Astrocyte (in vitro differentiated cells and primary cell): ENCODE measurements at regions not wholly inside any gene's neighbourhood (a gene's known extent, or its start where the extent isn't known, plus 50 kb on each side); places are given as distances from the start of the nearest gene placed in this dataset.

Experiments
- DNase-seq: peaks from one replicate; pipeline ENCODE4 v3.0.0-alpha.2; 2010; ENCODE audit warnings: low read depth
- FAIRE-seq: peaks from 2 replicates; lab custom pipeline; 2011; peaks lifted over from hg19 to GRCh38; lab: Jason Lieb, UNC
- H2AFZ ChIP-seq: 2 replicates; pipeline ENCODE4 v1.6.0; 2012; ENCODE audit warnings: low read depth, low read length, inconsistent platforms
- H3K27ac ChIP-seq: 2 replicates; pipeline ENCODE4 v1.5.1; 2011; ENCODE audit warnings: low read depth, low read length, inconsistent platforms
- H3K27me3 ChIP-seq: 2 replicates; pipeline ENCODE4 v1.6.0; 2011; ENCODE audit warnings: low read length, inconsistent platforms; ENCODE audit not compliant: insufficient read depth
- H3K36me3 ChIP-seq: 2 replicates; pipeline ENCODE4 v1.5.1; 2011; ENCODE audit warnings: low read length, inconsistent platforms; ENCODE audit not compliant: insufficient read depth
- H3K4me1 ChIP-seq: 2 replicates; pipeline ENCODE4 v1.5.1; 2011; ENCODE audit warnings: low read length, inconsistent platforms; ENCODE audit not compliant: insufficient read depth
- H3K4me2 ChIP-seq: 2 replicates; pipeline ENCODE4 v1.6.0; 2012; ENCODE audit warnings: low read length, inconsistent platforms
- H3K4me3 ChIP-seq: 2 replicates; pipeline ENCODE4 v1.5.1; 2011; ENCODE audit warnings: low read depth, mild to moderate bottlenecking, low read length, inconsistent platforms; ENCODE audit not compliant: insufficient read depth
- H3K79me2 ChIP-seq: 2 replicates; pipeline ENCODE4 v1.6.0; 2012; ENCODE audit warnings: mild to moderate bottlenecking, low read length, inconsistent platforms; ENCODE audit not compliant: insufficient read depth
- H3K9ac ChIP-seq: 2 replicates; pipeline ENCODE4 v1.6.0; 2012; ENCODE audit warnings: mild to moderate bottlenecking, low read length, inconsistent platforms
- H3K9me3 ChIP-seq: 2 replicates; pipeline ENCODE4 v1.5.1; 2012; ENCODE audit warnings: low read depth, mild to moderate bottlenecking, low read length, inconsistent platforms; ENCODE audit not compliant: insufficient read depth
- H4K20me1 ChIP-seq: 2 replicates; pipeline ENCODE4 v1.6.0; 2012; ENCODE audit warnings: low read length, inconsistent platforms; ENCODE audit not compliant: insufficient read depth
- H3K27ac Mint-ChIP-seq: one replicate; pipeline ENCODE4 v1.8.0; 2021; ENCODE audit warnings: mild to moderate bottlenecking, mixed read lengths; ENCODE audit not compliant: unreplicated experiment
- H3K27me3 Mint-ChIP-seq: one replicate; pipeline ENCODE4 v1.8.0; 2021; ENCODE audit warnings: low read depth, mixed read lengths; ENCODE audit not compliant: unreplicated experiment
- H3K36me3 Mint-ChIP-seq: one replicate; pipeline ENCODE4 v1.8.0; 2021; ENCODE audit warnings: low read depth, mixed read lengths; ENCODE audit not compliant: unreplicated experiment
- H3K4me1 Mint-ChIP-seq: one replicate; pipeline ENCODE4 v1.8.0; 2021; ENCODE audit warnings: low read depth, mixed read lengths; ENCODE audit not compliant: unreplicated experiment
- H3K4me3 Mint-ChIP-seq: one replicate; pipeline ENCODE4 v1.8.0; 2021; ENCODE audit warnings: mild to moderate bottlenecking, moderate library complexity, mixed read lengths; ENCODE audit not compliant: unreplicated experiment
- H3K9me3 Mint-ChIP-seq: one replicate; pipeline ENCODE4 v1.8.0; 2021; ENCODE audit warnings: mild to moderate bottlenecking, mixed read lengths; ENCODE audit not compliant: unreplicated experiment
- EZH2 ChIP-seq: IDR thresholded peaks from 2 replicates; pipeline ENCODE4 v1.6.1; 2012; ENCODE audit warnings: mild to moderate bottlenecking, low read length, inconsistent platforms; ENCODE audit not compliant: insufficient read depth
- TF ChIP-seq, protein P1 (sequence below): IDR thresholded peaks from 2 replicates; pipeline ENCODE4 v1.5.1; 2011; ENCODE audit warnings: low read depth, mild to moderate bottlenecking, inconsistent platforms, low read length, moderate library complexity; ENCODE audit not compliant: insufficient read depth

DNA sequence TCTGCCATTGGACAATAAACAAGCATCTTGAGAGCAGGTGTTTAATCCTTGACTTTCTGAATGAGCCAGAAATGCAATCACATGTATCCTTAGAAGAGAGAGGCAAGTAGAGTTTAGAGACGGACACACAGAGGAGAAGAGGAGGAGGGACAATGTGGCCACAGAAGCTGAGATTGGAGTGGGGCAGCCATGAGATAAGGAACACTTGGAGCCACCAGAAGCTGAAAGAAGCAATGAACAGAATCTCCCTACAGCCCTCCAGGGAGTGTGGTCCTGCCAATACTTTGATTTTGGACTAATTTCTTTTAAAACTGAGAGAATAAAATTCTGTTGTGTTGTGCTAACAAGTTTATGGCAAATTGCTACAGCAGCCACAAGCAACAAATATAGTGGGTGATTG lies 141.0 kb downstream of the ATP6V1G3 start:
- H3K4me1 Mint-ChIP-seq, result no peaks in the 10 kb centered on the region
- TF ChIP-seq, protein P1, sequence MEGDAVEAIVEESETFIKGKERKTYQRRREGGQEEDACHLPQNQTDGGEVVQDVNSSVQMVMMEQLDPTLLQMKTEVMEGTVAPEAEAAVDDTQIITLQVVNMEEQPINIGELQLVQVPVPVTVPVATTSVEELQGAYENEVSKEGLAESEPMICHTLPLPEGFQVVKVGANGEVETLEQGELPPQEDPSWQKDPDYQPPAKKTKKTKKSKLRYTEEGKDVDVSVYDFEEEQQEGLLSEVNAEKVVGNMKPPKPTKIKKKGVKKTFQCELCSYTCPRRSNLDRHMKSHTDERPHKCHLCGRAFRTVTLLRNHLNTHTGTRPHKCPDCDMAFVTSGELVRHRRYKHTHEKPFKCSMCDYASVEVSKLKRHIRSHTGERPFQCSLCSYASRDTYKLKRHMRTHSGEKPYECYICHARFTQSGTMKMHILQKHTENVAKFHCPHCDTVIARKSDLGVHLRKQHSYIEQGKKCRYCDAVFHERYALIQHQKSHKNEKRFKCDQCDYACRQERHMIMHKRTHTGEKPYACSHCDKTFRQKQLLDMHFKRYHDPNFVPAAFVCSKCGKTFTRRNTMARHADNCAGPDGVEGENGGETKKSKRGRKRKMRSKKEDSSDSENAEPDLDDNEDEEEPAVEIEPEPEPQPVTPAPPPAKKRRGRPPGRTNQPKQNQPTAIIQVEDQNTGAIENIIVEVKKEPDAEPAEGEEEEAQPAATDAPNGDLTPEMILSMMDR, result no peak
- TF ChIP-seq EZH2, result no peak
- H3K27me3 Mint-ChIP-seq, result peaks cover 4% of the 10 kb centered on the region
- Histone ChIP-seq H3K9me3 (no peaks in the 10 kb centered on the region), H3K36me3 (no peaks in the 10 kb centered on the region), H3K4me2 (no peak overlapping the region), H3K27me3 (no peaks in the 10 kb centered on the region), H4K20me1 (no peaks in the 10 kb centered on the region), H3K27ac (no peak overlapping the region), H3K4me3 (no peak overlapping the region), H2AFZ (no peak overlapping the region), H3K9ac (no peak overlapping the region), H3K79me2 (no peaks in the 10 kb centered on the region), H3K4me1 (no peaks in the 10 kb centered on the region)
- H3K4me3 Mint-ChIP-seq, result no peak overlapping the region
- H3K9me3 Mint-ChIP-seq, result no peaks in the 10 kb centered on the region
- FAIRE-seq (no peak), DNase-seq (peak; percentile 26)
- H3K36me3 Mint-ChIP-seq, result no peaks in the 10 kb centered on the region
- H3K27ac Mint-ChIP-seq, result no peak overlapping the region

DNA sequence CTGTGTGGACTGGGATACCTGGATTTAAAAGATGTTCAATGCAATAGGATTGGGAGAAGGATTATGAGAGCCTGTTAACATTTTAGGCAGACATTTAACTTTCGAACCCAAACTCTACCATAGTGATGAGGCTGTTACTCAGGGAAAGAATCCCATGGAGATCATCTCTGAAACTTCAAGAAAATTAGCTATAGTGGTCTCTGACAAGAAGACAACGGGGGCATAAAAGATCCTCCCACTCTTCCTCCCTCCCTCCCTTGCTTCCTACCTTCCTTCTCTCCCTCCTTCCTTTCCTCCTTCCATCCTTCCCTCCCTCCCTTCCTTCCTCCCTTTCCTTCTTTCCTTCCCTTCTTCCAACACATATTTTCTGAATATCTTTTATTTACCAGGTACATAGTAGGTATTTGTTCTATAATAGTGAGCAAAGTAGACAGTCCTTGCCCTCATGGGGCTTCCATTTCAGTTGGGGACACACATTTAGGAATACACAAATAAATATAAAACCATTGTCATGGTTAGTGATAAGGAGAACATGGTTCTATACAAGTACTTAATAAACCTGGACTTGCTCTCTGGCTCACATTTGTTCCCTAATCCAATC lies 143.2 kb downstream of the ATP6V1G3 start:
- Mint-ChIP-seq H3K27ac (no peak overlapping the region), H3K4me3 (no peak overlapping the region), H3K36me3 (no peaks in the 10 kb centered on the region), H3K4me1 (no peaks in the 10 kb centered on the region), H3K9me3 (no peaks in the 10 kb centered on the region), H3K27me3 (peaks cover 4% of the 10 kb centered on the region)
- H4K20me1 ChIP-seq, result no peaks in the 10 kb centered on the region
- H3K4me3 ChIP-seq, result no peak overlapping the region
- DNase-seq, result no peak
- no peaks in the 10 kb centered on the region for H3K9me3 ChIP-seq
- FAIRE-seq, result no peak
- H2AFZ ChIP-seq, result no peak overlapping the region
- H3K9ac ChIP-seq, result no peak overlapping the region
- no peaks in the 10 kb centered on the region for H3K4me1 ChIP-seq
- H3K27me3 ChIP-seq, result no peaks in the 10 kb centered on the region
- TF ChIP-seq EZH2, result no peak
- TF ChIP-seq, protein P1, result no peak
- no peak overlapping the region for H3K27ac ChIP-seq
- no peaks in the 10 kb centered on the region for H3K36me3 ChIP-seq
- H3K79me2 ChIP-seq, result no peaks in the 10 kb centered on the region
- no peak overlapping the region for H3K4me2 ChIP-seq

DNA sequence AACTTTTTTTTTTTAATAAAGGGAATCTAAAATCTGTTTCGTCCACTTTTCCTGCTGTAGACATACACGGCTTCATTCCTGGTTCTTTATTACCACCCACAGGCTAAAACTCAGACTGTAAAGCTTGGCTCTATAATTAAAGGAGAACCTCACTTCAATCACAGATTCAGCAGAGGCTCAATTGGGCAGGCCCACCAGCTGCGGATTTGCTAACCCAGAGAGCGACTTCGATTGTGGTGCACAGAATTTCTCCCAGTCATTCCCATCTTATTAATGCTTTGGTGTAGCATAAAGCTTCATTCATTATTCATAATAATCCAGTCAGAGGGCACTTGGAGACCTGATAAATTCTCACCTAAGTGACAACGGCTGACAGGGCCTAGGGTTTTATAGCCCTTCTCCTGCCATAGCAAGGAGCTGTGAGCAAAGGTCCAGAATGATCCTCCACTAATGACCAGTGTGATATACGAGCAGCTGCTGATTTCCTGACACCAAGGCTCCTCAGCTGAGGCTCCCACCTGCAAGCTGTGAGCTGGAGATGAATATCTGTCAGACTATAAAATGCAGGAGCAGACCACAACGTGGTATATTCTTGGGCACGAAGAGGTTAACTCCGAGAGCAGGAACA lies 149.0 kb downstream of the ATP6V1G3 start:
- FAIRE-seq (no peak), DNase-seq (no peak)
- no peak for TF ChIP-seq EZH2
- TF ChIP-seq, protein P1, result no peak
- Histone ChIP-seq H3K27ac (no peak overlapping the region), H4K20me1 (no peaks in the 10 kb centered on the region), H3K9ac (no peak overlapping the region), H3K79me2 (no peaks in the 10 kb centered on the region), H3K36me3 (no peaks in the 10 kb centered on the region), H2AFZ (no peak overlapping the region), H3K9me3 (no peaks in the 10 kb centered on the region), H3K27me3 (no peaks in the 10 kb centered on the region), H3K4me1 (no peaks in the 10 kb centered on the region), H3K4me2 (no peak overlapping the region), H3K4me3 (no peak overlapping the region)
- H3K27me3 Mint-ChIP-seq, result no peaks in the 10 kb centered on the region
- no peak overlapping the region for H3K4me3 Mint-ChIP-seq
- H3K9me3 Mint-ChIP-seq, result no peaks in the 10 kb centered on the region
- peaks cover 25% of the 10 kb centered on the region for H3K4me1 Mint-ChIP-seq
- H3K27ac Mint-ChIP-seq, result no peak overlapping the region
- H3K36me3 Mint-ChIP-seq, result no peaks in the 10 kb centered on the region
